C4-2B (cell line): ENCODE measurements at regions not wholly inside any gene's neighbourhood (a gene's known extent, or its start where the extent isn't known, plus 50 kb on each side); places are given as distances from the start of the nearest gene placed in this dataset.

Experiments
- ZFX ChIP-seq: fragments of 450-650 bp; IDR thresholded peaks from 2 replicates; pipeline ENCODE4 v1.6.1; 2017
- TF ChIP-seq, protein P1 (sequence below): fragments of 450-650 bp; conservative IDR thresholded peaks from 2 replicates; pipeline ENCODE4 v1.5.1; 2017; ENCODE audit warnings: mild to moderate bottlenecking

- TF ChIP-seq, protein P1, sequence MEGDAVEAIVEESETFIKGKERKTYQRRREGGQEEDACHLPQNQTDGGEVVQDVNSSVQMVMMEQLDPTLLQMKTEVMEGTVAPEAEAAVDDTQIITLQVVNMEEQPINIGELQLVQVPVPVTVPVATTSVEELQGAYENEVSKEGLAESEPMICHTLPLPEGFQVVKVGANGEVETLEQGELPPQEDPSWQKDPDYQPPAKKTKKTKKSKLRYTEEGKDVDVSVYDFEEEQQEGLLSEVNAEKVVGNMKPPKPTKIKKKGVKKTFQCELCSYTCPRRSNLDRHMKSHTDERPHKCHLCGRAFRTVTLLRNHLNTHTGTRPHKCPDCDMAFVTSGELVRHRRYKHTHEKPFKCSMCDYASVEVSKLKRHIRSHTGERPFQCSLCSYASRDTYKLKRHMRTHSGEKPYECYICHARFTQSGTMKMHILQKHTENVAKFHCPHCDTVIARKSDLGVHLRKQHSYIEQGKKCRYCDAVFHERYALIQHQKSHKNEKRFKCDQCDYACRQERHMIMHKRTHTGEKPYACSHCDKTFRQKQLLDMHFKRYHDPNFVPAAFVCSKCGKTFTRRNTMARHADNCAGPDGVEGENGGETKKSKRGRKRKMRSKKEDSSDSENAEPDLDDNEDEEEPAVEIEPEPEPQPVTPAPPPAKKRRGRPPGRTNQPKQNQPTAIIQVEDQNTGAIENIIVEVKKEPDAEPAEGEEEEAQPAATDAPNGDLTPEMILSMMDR, result no peak
- TF ChIP-seq ZFX, result no peak
Measured at GRCh38 chr3:40618158-40618557, 93.4 kb downstream of the ZNF621 start.
